HG03439 (cell line): ENCODE measurements at regions not wholly inside any gene's neighbourhood (a gene's known extent, or its start where the extent isn't known, plus 50 kb on each side); places are given as distances from the start of the nearest gene placed in this dataset.
A peak's percentile ranks its signal among the peaks of the same experiment; 100 is the strongest.
"Not testable (repeated sequence)": the region's sequence is repeated elsewhere in the genome, so short reads cannot be mapped to it uniquely, and the experiment has no call there.

Experiments used
- ATAC-seq: cut with Tn5 transposase; IDR thresholded peaks from one replicate; pipeline ENCODE4 v1.9.1; 2021; ENCODE audit warnings: mild to moderate bottlenecking, moderate library complexity; ENCODE audit not compliant: unreplicated experiment

- ATAC-seq = no peak
These were observed 506.0 kb downstream of the BRINP3 start for GRCh38 chr1:189971656-189972055.

- ATAC-seq = no peak
These were observed 500.5 kb downstream of the BRINP3 start for GRCh38 chr1:189977184-189977583.

GRCh38 chr1:189983166-189983890 is 494.3 kb downstream of the BRINP3 start:
- no peak for ATAC-seq

DNA sequence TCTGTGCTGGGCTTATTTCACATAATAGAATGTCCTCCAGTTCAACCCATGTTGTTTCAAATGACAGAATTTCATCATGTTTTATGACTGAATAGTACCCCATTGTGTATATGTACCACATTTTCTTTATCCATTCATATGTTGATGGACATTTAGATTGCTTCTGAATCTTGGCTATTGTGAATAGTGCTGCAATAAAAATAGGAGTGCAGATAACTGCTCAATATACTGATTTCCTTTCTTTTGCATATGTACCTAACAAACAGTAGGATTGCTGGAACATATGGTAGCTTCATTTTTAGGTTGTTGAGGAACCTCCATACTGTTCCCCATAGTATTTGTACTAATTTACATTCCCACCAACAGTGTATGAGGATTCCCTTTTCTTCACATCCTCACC is 491.1 kb downstream of the BRINP3 start:
- no peak for ATAC-seq

GRCh38 chr1:189987509-189987908 is 490.2 kb downstream of the BRINP3 start:
- no peak for ATAC-seq

DNA sequence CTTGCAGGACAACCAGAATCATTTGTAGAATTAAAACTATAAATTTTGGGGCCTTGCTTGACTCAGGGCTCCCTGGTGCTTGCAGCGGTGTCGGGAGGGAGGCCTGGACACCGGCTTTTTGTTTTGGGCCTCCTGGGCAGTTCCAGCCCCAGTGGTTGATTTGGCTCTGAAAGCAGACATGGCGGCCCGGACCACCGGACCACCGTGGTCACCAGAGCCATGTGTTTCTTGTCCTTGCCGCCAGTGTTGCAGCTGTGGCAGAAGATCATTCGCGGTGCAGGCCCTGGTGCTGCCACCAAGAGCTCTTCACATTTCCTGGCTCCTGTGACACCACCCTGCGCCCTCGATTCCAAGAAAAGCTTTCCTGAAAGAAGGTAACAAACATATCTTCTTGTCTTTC is 484.8 kb downstream of the BRINP3 start:
- ATAC-seq = no peak

GRCh38 chr1:190000365-190000872 is 477.2 kb downstream of the BRINP3 start:
- ATAC-seq = no peak

DNA sequence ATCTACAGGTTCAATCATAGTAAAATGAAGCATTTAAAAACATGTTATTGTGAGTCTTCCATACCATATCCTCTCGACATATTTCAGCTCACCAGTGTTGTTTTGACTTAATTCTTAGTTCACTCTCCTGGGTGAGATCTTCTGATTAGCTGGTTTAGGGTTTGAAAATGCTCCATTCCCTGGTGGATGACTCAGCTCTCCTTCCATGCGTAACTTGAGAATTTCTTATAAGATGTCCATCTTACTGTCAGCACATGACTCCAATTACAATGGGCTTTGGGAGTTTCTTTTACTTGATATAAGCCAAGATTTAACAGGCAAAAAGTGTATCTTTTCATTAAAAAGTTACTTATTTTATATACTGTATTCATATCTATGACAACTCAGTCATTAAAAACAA is 476.5 kb downstream of the BRINP3 start:
- ATAC-seq = no peak

DNA sequence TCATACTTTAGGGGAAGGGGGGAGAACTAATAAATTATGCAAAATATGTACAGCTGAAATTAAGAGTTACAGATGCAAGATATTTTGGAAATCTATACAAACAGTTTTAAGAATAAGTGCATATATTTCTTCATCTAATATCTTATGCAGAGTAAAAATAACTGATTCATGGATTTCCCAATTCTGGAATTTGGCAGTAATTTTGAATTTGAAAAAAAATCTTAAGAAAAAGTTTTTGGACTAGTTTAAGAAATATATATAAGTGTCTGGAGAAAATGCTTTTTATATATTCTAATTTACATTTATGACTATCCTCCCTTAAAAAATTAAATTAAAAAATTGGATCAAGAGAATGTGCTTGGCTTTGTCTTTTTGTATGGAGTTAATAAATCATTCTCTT is 474.3 kb downstream of the BRINP3 start:
- ATAC-seq = no peak

- no peak for ATAC-seq
These were observed 466.1 kb downstream of the BRINP3 start for GRCh38 chr1:190011585-190011984.

GRCh38 chr1:190019151-190019550 is 458.5 kb downstream of the BRINP3 start:
- not testable (repeated sequence) for ATAC-seq

GRCh38 chr1:190019717-190020116 is 457.9 kb downstream of the BRINP3 start:
- ATAC-seq = no peak

DNA sequence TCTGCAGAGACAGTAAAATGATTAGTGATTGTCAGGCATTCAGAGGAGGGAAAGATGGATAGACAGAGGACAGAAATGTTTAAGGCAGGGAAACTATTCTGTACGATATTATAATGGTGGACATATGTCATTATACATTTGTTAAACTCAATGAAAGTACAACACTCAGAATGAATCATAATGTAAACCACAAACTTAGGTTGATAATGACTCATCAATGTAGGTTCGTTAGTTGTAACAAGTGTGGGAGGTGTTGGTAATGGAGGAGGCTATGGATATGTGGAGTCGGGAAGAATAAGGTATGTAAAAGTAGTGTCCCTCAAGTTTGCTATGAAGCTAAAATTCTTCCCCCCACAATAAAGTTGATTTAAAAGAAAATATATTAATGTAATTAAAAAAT is 455.0 kb downstream of the BRINP3 start:
- ATAC-seq = peak; percentile 93

DNA sequence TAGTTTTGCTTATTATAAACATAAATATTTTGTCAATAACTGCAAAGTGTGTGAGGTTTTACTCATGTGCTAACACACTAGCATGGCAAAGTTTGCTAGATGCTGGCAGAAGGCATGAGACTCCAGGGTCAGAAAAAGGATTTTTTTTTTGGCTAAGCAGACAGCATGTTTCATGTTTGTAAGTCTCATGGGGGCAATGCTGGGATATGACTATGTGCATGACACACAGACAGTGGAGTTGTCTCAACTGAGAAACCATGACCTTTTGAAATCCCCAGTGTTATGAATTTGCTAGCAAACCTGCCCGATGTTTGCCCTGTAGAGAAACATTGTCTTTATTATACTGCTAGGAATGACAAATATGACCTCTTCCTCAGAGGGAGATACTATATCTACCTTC is 448.2 kb downstream of the BRINP3 start:
- ATAC-seq = no peak

DNA sequence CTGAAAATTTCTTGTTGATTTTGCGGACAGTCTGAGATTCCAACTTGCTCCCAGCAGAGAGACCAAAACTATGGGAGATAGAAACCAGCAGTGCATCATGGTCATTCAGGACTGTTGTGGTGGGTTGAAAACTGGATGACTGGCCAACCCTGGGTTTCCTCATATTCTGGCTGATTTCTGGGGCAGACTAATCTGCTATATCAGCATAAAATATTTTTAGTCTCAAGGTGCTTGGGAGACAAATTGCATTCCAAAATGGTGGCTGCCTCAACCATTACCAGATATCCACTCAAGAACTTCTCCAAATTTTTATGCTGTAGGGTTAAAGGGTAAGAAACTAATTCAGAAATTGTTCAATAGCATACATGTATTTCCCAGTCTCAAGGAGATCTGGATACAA is 434.0 kb downstream of the BRINP3 start:
- no peak for ATAC-seq

GRCh38 chr1:190046231-190046630 is 431.4 kb downstream of the BRINP3 start:
- ATAC-seq = no peak
